Spleen (tissue), 7 donors: ENCODE measurements at regions not wholly inside any gene's neighbourhood (a gene's known extent, or its start where the extent isn't known, plus 50 kb on each side); places are given as distances from the start of the nearest gene placed in this dataset.

Source experiments
- POLR2A ChIP-seq, 3 donors: fragments of 450-650 bp; IDR thresholded peaks; one replicate each; pipeline ENCODE4 v1.5.1; 2017; ENCODE audit warnings: antibody characterized with exemption in 3 of 3, mild to moderate bottlenecking in 1 of 3
- TF ChIP-seq, protein P1 (sequence below), 11 experiments: fragments of 200-600 bp in 7 of 11; fragments of 450-650 bp in 4 of 11; sonication (generic) in 4 of 11; IDR thresholded peaks in 8 of 11; conservative IDR thresholded peaks in 3 of 11; 1 replicate in 7 of 11; 2 replicates in 4 of 11; pipeline versions ENCODE4 v1.4.0 to v1.8.0; 2016 to 2021; ENCODE audit warnings: antibody characterized with exemption in 11 of 11, inconsistent platforms in 4 of 11, mild to moderate bottlenecking in 1 of 11
- donor health status: DM: no; HTN: no; CAD: no; lungs with moderate emphysema.
- donor health status: DM: no; HTN: no; CAD: no.
- donor health status: DM: no; HTN: no; CAD: no.

DNA sequence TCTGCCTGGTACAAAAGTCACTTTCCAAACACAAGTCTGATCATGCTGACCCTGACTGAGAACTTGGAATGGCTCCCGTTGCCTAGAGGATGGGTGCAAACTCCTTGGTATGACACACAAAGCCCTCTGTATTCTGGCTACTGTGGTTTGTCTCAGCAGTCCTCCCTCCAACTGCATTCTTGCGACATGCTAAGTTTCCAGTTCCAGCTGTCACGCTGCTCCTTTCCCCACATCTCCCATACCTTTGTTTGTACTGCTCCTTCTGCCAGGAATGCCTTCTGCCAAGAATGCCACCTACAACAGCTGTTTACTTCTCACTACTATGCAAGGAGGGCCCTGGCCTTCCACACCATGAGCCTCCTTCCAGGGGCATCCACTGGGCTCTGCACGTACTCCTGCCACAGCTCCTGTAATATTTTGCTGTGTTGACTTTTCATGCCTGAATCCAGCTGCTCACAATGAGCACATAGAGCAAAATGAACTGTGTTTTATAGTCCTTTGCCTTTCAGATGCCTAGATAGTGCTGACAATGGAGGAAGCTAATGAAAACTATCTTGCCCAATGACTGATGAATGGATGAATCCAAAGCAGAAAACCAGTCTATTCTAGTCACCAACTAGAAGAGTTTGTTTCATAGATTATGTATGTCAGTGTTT, 543.7 kb downstream of the EFNB2 start:
- TF ChIP-seq POLR2A (IDR thresholded peaks at IDR 0.05): no peak
- TF ChIP-seq, protein P1, sequence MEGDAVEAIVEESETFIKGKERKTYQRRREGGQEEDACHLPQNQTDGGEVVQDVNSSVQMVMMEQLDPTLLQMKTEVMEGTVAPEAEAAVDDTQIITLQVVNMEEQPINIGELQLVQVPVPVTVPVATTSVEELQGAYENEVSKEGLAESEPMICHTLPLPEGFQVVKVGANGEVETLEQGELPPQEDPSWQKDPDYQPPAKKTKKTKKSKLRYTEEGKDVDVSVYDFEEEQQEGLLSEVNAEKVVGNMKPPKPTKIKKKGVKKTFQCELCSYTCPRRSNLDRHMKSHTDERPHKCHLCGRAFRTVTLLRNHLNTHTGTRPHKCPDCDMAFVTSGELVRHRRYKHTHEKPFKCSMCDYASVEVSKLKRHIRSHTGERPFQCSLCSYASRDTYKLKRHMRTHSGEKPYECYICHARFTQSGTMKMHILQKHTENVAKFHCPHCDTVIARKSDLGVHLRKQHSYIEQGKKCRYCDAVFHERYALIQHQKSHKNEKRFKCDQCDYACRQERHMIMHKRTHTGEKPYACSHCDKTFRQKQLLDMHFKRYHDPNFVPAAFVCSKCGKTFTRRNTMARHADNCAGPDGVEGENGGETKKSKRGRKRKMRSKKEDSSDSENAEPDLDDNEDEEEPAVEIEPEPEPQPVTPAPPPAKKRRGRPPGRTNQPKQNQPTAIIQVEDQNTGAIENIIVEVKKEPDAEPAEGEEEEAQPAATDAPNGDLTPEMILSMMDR (IDR thresholded peaks at IDR 0.05 in 8 of 11, conservative IDR thresholded peaks at IDR 0.05 in 3 of 11): no peak
